Coronary artery (tissue), 2 donors: ENCODE measurements at regions not wholly inside any gene's neighbourhood (a gene's known extent, or its start where the extent isn't known, plus 50 kb on each side); places are given as distances from the start of the nearest gene placed in this dataset.
"Not testable (repeated sequence)": the region's sequence is repeated elsewhere in the genome, so short reads cannot be mapped to it uniquely, and the experiment has no call there.

ENCODE experiments used
- DNase-seq: peaks from one replicate; pipeline ENCODE4 v3.0.0-alpha.2; 2017; ENCODE audit warnings: low spot score
- H3K27ac ChIP-seq, 2 donors: fragments of 200-600 bp; sonication (generic); one replicate each; pipeline ENCODE4 v1.5.1; 2016 to 2019
- H3K4me3 ChIP-seq: fragments of 200-600 bp; sonication (generic); 2 replicates; pipeline ENCODE4 v1.5.1; 2016; ENCODE audit warnings: mild to moderate bottlenecking, moderate library complexity
- TF ChIP-seq, protein P1 (sequence below): fragments of 200-600 bp; sonication (generic); IDR thresholded peaks from one replicate; pipeline ENCODE4 v1.5.1; 2019; ENCODE audit warnings: antibody characterized with exemption

DNA sequence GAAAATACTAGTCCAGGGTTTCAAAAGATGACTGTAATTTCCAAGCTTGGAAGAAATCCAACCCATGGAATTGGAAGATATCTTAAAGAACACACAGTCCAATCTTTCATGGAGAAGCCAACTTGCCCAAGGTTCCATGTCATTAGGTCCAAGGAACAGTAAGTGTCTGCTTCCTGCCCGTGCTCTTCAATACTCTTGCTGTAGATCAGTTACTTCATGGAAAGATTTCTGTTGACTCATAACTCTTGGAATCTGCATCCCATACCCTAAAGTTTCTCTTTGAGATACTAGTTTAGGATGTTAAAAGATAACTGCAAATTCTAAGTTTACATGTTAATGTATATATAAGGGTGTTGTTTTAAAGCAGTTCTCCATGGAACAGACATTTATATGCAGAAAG, 127.9 kb upstream of the SLC13A1 start:
- Histone ChIP-seq H3K4me3 (no peak overlapping the region), H3K27ac (no peak overlapping the region)
- TF ChIP-seq, protein P1, sequence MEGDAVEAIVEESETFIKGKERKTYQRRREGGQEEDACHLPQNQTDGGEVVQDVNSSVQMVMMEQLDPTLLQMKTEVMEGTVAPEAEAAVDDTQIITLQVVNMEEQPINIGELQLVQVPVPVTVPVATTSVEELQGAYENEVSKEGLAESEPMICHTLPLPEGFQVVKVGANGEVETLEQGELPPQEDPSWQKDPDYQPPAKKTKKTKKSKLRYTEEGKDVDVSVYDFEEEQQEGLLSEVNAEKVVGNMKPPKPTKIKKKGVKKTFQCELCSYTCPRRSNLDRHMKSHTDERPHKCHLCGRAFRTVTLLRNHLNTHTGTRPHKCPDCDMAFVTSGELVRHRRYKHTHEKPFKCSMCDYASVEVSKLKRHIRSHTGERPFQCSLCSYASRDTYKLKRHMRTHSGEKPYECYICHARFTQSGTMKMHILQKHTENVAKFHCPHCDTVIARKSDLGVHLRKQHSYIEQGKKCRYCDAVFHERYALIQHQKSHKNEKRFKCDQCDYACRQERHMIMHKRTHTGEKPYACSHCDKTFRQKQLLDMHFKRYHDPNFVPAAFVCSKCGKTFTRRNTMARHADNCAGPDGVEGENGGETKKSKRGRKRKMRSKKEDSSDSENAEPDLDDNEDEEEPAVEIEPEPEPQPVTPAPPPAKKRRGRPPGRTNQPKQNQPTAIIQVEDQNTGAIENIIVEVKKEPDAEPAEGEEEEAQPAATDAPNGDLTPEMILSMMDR = no peak
- no peak for DNase-seq

DNA sequence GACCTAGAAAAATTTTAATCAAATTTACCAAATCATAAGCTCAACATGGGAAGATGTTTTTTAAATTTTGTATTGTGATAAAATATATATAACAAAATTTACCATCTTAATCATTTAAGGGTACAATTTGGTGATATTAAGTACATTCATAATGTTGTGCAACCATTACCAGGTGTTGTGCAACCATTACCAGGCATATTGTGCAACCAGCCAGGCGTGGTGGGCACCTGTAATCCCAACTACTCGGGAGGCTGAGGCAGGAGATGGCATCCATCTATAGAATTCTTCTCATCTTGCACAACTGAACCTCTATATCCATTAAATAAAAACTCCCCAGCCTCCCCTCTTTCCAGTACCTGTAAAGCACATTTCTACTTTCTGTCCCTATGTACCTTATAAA, 124.5 kb upstream of the SLC13A1 start:
- no peak for DNase-seq
- no peak overlapping the region for H3K4me3 ChIP-seq
- TF ChIP-seq, protein P1 = no peak

DNA sequence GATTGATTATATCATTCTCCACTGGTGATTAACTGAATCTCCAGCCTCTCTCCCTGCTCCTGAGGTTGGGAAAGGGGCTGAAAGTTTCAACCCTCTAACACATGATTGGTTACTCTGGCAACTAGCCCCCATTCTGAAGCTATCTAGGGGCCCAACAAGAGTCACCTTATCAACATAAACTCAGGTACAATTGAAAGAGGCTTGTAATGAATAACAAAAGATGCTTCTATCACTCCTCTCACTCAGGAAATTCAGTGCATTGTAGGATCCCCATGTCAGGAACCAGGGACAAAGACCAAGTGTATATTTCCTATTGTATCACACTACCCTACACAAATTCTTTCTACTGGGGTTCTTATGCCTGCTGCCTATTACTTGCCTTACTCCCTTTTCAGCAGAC, 123.9 kb upstream of the SLC13A1 start:
- Histone ChIP-seq H3K27ac (no peak overlapping the region), H3K4me3 (no peak overlapping the region)
- TF ChIP-seq, protein P1 = no peak
- DNase-seq = no peak

More for the DNA sequence above, 124.5 kb upstream of the SLC13A1 start:
- no peak overlapping the region for H3K27ac ChIP-seq

DNA sequence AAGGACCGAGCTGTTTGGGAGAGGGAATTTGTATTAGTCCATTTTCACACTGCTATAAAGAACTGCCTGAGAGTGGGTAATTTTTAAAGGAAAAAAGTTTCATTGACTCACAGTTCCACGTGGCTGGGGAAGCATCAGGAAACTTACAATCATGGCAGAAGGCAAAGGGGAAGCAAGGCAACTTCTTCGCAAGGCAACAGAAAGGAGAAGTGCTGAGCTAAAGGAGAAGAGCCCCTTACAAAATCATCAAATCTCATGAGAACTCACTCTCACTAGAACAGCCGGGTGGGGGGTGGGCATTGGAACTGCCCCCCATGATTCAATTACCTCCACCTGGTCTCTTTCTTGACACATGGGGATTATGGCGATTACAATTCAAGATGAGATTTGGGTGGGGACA, 121.8 kb upstream of the SLC13A1 start:
- not testable (repeated sequence) for DNase-seq, H3K27ac ChIP-seq, H3K4me3 ChIP-seq

DNA sequence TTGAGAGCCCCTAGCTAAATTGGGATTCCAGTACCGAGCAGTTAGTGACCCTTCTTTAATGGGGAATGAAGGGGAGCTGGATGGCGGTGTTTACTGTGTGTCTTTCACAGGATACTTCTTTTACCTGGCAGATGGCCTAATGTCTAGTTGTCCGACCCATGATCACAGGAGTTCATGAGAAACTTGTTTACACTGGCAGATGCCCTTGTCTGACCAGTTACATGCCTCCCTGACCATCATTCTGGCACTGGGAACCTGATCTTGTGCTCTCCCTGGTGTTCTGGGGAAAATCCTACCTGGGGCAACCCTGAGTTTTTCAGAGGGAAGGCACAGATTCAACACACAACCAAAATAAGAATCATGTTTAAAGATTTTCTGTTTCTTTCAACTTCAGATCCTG, 120.1 kb upstream of the SLC13A1 start:
- no peak overlapping the region for H3K4me3 ChIP-seq
- no peak for DNase-seq
- H3K27ac ChIP-seq = no peak overlapping the region
- TF ChIP-seq, protein P1 = no peak

DNA sequence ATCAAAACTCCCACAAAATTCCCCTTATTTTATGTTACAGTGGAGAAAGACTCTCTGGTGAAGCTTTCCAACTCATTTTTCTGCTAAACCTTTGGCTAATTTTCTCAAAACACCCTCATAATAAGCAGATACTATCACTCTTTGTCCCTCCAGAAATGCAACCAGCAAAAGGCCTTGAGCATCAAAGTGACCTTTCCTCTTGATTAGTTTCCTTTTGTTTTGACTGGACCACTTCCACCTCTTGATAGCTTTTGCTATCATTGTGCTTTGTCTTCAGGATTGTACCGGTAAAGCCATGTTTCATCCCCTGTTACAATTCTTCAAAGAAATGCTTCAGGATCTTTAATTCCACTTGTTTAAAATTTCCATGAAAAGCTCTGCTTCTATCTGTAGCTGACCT, 115.1 kb upstream of the SLC13A1 start:
- TF ChIP-seq, protein P1 = no peak
- Histone ChIP-seq H3K4me3 (no peak overlapping the region), H3K27ac (no peak overlapping the region)
- no peak for DNase-seq

DNA sequence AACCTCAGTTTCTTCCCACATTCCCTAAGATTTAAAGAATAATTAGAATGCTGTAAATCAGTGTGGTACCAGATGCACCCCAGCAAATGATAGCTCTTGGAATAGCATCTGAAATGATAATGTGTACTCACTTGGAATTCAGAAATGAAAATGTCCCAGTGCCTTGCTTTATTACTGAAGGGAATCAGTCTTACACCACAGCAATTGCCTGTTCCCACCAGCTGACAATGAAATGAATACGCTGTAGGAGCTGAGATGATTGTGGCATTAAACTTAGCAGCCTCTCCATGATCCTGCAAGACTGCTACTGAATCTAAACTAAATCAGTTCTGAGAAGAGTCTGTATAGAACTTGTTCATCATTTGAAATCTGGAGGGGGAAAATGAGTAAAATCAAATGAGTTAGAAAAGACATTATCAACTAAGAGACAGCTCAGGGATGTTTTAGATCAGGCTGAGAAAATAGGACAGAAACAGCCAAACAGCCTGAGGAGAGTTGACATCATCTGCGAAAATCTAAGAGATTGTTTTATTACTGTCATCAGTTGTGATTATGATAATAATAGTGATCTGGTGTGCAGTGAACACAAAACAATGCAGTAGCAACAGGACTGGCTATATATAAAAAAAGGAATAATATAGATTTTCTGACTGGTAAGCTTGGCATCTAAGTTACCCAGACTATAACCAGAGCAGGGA, 108.6 kb upstream of the SLC13A1 start:
- DNase-seq = no peak
- TF ChIP-seq, protein P1 = no peak
- Histone ChIP-seq H3K4me3 (no peak overlapping the region), H3K27ac (no peak overlapping the region)
